NCI-H510A treated with DMSO at 0.1 percent for 48 hours (cell line): ENCODE measurements at regions not wholly inside any gene's neighbourhood (a gene's known extent, or its start where the extent isn't known, plus 50 kb on each side); places are given as distances from the start of the nearest gene placed in this dataset.
A peak's percentile ranks its signal among the peaks of the same experiment; 100 is the strongest.

Experiments
- DNase-seq: peaks from one replicate; lab custom pipeline; 2025; lab: John Stamatoyannopoulos, UW

- DNase-seq: peak; percentile 22
Observed at GRCh38 chr12:124188561-124189405, 106.1 kb upstream of the RFLNA start.

- DNase-seq: no peak
Observed at GRCh38 chr12:124190312-124191023, 104.4 kb upstream of the RFLNA start.

DNA sequence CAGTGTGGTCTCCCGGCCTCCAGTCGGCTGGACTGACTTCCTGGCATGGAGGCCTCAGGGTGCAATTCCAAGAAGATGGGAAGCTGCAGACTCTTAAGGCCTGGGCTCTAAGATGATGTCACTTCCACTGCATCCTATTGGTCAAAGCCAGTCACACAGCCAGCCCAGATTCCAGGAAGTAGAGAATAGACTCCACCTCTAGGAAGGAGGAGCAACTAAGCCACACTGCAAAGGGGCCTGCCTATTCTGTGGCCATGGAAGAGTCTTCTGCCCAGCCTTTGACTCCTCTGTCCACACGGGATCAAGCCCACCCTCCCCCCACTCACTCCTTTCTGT is 103.9 kb upstream of the RFLNA start:
- no peak for DNase-seq

GRCh38 chr12:124191966-124192365 is 102.9 kb upstream of the RFLNA start:
- no peak for DNase-seq

- no peak for DNase-seq
Observed at GRCh38 chr12:124194264-124194892, 100.5 kb upstream of the RFLNA start.

GRCh38 chr12:124194893-124195566 is 99.9 kb upstream of the RFLNA start:
- DNase-seq: no peak

GRCh38 chr12:124195567-124195942 is 99.3 kb upstream of the RFLNA start:
- DNase-seq: no peak

- DNase-seq: no peak
Observed at GRCh38 chr12:124196236-124196635, 98.7 kb upstream of the RFLNA start.

DNA sequence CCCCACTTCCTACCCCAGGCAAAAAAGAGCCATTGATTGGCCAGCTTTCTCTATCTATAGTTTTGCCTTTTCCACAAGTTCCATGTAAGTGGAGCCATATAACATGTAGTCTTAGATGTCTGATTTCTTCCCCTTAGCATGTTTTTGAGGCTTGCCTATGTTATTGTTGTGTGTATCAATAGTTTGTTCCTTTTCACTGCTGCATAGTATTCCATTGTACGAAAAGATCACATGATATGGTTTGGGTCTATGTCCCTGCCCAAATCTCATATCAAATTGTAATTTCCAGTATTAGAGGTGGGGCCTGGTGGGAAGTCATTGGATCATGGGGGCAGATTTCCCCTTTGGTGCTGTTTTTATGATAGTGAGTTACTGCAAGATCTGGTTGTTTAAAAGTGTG is 93.6 kb upstream of the RFLNA start:
- no peak for DNase-seq

- no peak for DNase-seq
Observed at GRCh38 chr12:124203176-124203575, 91.7 kb upstream of the RFLNA start.

- no peak for DNase-seq
Observed at GRCh38 chr12:124205405-124205804, 89.5 kb upstream of the RFLNA start.

GRCh38 chr12:124207049-124207448 is 87.8 kb upstream of the RFLNA start:
- no peak for DNase-seq

GRCh38 chr12:124207617-124208016 is 87.3 kb upstream of the RFLNA start:
- DNase-seq: no peak

- DNase-seq: no peak
Observed at GRCh38 chr12:124208489-124208888, 86.4 kb upstream of the RFLNA start.

GRCh38 chr12:124210991-124211577 is 83.8 kb upstream of the RFLNA start:
- DNase-seq: no peak

- DNase-seq: no peak
Observed at GRCh38 chr12:124211753-124212152, 83.1 kb upstream of the RFLNA start.

GRCh38 chr12:124213666-124214347 is 81.1 kb upstream of the RFLNA start:
- no peak for DNase-seq

DNA sequence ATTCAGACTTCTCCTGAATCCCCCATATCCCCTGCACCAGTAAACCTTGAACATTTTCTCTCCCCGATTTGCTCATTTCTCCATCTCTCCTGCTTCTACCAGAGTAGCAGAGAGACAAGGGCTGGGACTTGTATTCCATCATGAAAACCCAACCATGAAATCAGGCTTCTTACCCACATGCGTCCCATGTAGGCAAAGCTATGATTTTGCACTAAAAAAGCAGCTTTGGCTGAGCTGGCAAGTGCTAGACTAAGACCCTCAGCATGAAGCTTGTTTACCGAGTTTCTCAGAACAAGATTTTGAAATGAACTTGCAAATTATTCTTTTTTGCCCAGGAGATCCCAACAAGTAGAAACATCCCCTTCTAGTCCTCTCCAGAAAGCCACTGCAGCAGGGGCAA is 80.3 kb upstream of the RFLNA start:
- DNase-seq: no peak

GRCh38 chr12:124216966-124217365 is 77.9 kb upstream of the RFLNA start:
- DNase-seq: no peak

DNA sequence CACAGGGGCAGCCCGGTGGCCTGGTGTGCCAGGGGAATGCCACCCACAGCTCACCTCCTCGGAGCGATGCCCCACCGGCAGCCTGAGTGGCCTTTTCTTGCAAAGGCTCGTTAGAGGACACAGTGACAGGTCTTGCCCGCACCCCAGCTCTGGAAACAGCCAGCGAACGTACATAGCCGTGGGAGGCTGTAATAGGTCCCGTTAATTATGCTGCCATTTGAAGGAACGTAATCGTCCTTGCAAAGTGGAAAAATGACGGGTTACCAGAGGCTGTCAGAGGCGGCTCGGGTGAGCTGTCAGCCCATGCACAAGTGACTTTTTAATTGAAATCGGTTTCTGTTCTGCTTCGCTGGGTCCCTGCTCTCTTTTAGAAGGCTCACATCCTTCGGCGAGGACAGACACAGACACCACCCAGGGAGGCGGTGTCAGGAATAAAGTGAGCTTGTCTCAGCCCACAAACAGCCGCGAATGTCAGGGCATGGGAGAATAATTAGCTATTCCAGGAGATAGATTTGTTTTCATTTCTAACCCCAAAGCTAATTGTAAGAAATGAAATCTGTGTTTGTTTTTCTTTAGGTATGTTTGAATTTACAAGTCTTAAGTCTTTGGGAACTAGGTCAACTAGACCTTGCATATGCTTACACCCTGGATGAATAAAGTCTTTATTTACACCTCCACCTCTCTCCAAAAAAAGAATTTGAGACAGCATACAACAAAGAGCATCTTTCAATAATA is 77.2 kb upstream of the RFLNA start:
- DNase-seq: peak; percentile 62

DNA sequence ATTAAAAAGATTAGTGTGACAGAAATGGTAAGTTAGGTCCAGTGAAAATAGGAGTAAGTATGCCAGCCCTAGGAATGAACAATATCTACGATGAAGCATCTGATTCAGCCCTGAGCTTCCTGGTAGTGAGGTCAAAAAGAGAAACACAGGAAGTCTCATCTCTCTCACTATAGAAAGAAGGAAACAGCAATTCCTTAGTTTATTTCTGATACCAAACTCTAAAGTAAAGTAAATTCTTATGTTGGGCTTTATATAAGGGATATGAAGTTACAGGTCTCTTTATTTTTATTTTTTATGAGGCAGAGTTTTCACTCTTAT is 76.7 kb upstream of the RFLNA start:
- DNase-seq: no peak
